GM18502 (cell line): ENCODE measurements at regions not wholly inside any gene's neighbourhood (a gene's known extent, or its start where the extent isn't known, plus 50 kb on each side); places are given as distances from the start of the nearest gene placed in this dataset.
A peak's percentile ranks its signal among the peaks of the same experiment; 100 is the strongest.

Source experiments
- ATAC-seq: cut with Tn5 transposase; IDR thresholded peaks from one replicate; pipeline ENCODE4 v1.9.1; 2021; ENCODE audit warnings: mild to moderate bottlenecking; ENCODE audit not compliant: unreplicated experiment, poor library complexity

- no peak for ATAC-seq
Observed at GRCh38 chr10:124305984-124306383, 112.7 kb downstream of the OAT start.

GRCh38 chr10:124305131-124305530, 113.6 kb downstream of the OAT start:
- ATAC-seq, result no peak

GRCh38 chr10:124303662-124304418, 114.9 kb downstream of the OAT start:
- ATAC-seq, result no peak

GRCh38 chr10:124302951-124303505, 115.7 kb downstream of the OAT start:
- no peak for ATAC-seq

- no peak for ATAC-seq
Observed at GRCh38 chr10:124301736-124302135, 117.0 kb downstream of the OAT start.

GRCh38 chr10:124300735-124301134, 118.0 kb downstream of the OAT start:
- no peak for ATAC-seq

GRCh38 chr10:124300224-124300623, 118.5 kb downstream of the OAT start:
- no peak for ATAC-seq

GRCh38 chr10:124299696-124300095, 119.0 kb downstream of the OAT start:
- no peak for ATAC-seq

GRCh38 chr10:124298891-124299290, 119.8 kb downstream of the OAT start:
- ATAC-seq, result no peak

- ATAC-seq, result no peak
Observed at GRCh38 chr10:124296813-124297788, 121.6 kb downstream of the OAT start.

GRCh38 chr10:124296121-124296812, 122.5 kb downstream of the OAT start:
- ATAC-seq, result no peak

- ATAC-seq, result no peak
Observed at GRCh38 chr10:124294811-124295770, 123.6 kb downstream of the OAT start.

GRCh38 chr10:124293616-124294449, 124.9 kb downstream of the OAT start:
- ATAC-seq, result no peak

GRCh38 chr10:124292911-124293615, 125.7 kb downstream of the OAT start:
- no peak for ATAC-seq

- no peak for ATAC-seq
Observed at GRCh38 chr10:124291001-124291701, 127.6 kb downstream of the OAT start.

- ATAC-seq, result peak; percentile 51
Observed at GRCh38 chr10:124289851-124290795, 128.6 kb downstream of the OAT start.
